HEK293 (cell line): ENCODE measurements at regions not wholly inside any gene's neighbourhood (a gene's known extent, or its start where the extent isn't known, plus 50 kb on each side); places are given as distances from the start of the nearest gene placed in this dataset.

ENCODE experiments used
- CTCF ChIA-PET: fragments of 350-600 bp; formaldehyde crosslinking; extraction: SDS; loops from one replicate; lab custom pipeline; 2021; ENCODE audit warnings: antibody characterized with exemption; lab: Yijun Ruan, JAX
- POLR2A ChIA-PET: fragments of 300-600 bp; formaldehyde crosslinking; extraction: SDS; loops from one replicate; lab custom pipeline; 2020; ENCODE audit warnings: antibody characterized with exemption, inconsistent platforms; lab: Yijun Ruan, JAX
- H3K27ac ChIP-seq: fragments of 200-500 bp; sonication (Bioruptor generic); 2 replicates; pipeline ENCODE4 v1.5.1; 2014; ENCODE audit warnings: low read depth, low read length, control low read depth, inconsistent platforms; ENCODE audit errors: extremely low read depth
- H3K36me3 ChIP-seq, 2 experiments: fragments of 200-500 bp in 1 of 2; sonication (Bioruptor generic) in 1 of 2; 1 replicate in 1 of 2; 2 replicates in 1 of 2; pipeline ENCODE4 v1.5.1; 2014 to 2017; ENCODE audit warnings: inconsistent platforms in 2 of 2, low read length in 2 of 2; ENCODE audit not compliant: control insufficient read depth in 2 of 2, insufficient read depth in 1 of 2
- H3K4me1 ChIP-seq: fragments of 200-500 bp; sonication (Bioruptor generic); 2 replicates; pipeline ENCODE4 v1.5.1; 2014; ENCODE audit warnings: mild to moderate bottlenecking, low read length, inconsistent platforms; ENCODE audit not compliant: control insufficient read depth, insufficient read depth
- H3K4me3 ChIP-seq: 2 replicates; pipeline ENCODE4 v1.5.1; 2011; ENCODE audit warnings: low read depth, mild to moderate bottlenecking, control low read depth, low read length, moderate library complexity
- H3K9me3 ChIP-seq: fragments of 200-500 bp; sonication (Bioruptor generic); 2 replicates; pipeline ENCODE4 v1.5.1; 2014; ENCODE audit warnings: low read depth, low read length, inconsistent platforms; ENCODE audit not compliant: control insufficient read depth, insufficient read depth
- MZF1 ChIP-seq: fragments of 450-650 bp; formaldehyde crosslinking; IDR thresholded peaks from 2 replicates; pipeline ENCODE4 v1.5.1; 2017; ENCODE audit warnings: missing biosample characterization, missing genetic modification characterization, borderline replicate concordance
- SCRT1 ChIP-seq: fragments of 450-650 bp; formaldehyde crosslinking; IDR thresholded peaks from 2 replicates; pipeline ENCODE4 v1.5.1; 2016; ENCODE audit warnings: missing biosample characterization, missing genetic modification characterization, borderline replicate concordance
- SCRT2 ChIP-seq: fragments of 450-650 bp; formaldehyde crosslinking; IDR thresholded peaks from 2 replicates; pipeline ENCODE4 v1.5.1; 2016; ENCODE audit warnings: missing biosample characterization, missing genetic modification characterization
- SETDB1 ChIP-seq: IDR thresholded peaks from one replicate; pipeline ENCODE4 v1.6.1; 2017; ENCODE audit warnings: mild to moderate bottlenecking, low read length, moderate library complexity, mixed read lengths; ENCODE audit not compliant: insufficient read length
- ZBTB11 ChIP-seq: fragments of 450-650 bp; formaldehyde crosslinking; conservative IDR thresholded peaks from 2 replicates; pipeline ENCODE4 v1.5.1; 2016; ENCODE audit warnings: low read depth, missing biosample characterization, missing genetic modification characterization
- ZBTB20 ChIP-seq: fragments of 450-650 bp; formaldehyde crosslinking; IDR thresholded peaks from 2 replicates; pipeline ENCODE4 v1.5.1; 2016; ENCODE audit warnings: missing biosample characterization, missing genetic modification characterization
- ZEB2 ChIP-seq: fragments of 450-650 bp; formaldehyde crosslinking; IDR thresholded peaks from 2 replicates; pipeline ENCODE4 v1.5.1; 2016; ENCODE audit warnings: missing biosample characterization, missing genetic modification characterization
- ZNF223 ChIP-seq: fragments of 450-650 bp; formaldehyde crosslinking; IDR thresholded peaks from 2 replicates; pipeline ENCODE4 v1.5.1; 2016; ENCODE audit warnings: missing biosample characterization, missing genetic modification characterization
- ZNF324 ChIP-seq: fragments of 450-650 bp; formaldehyde crosslinking; IDR thresholded peaks from 2 replicates; pipeline ENCODE4 v1.5.1; 2016; ENCODE audit warnings: missing biosample characterization, missing genetic modification characterization
- ZNF610 ChIP-seq: fragments of 450-650 bp; formaldehyde crosslinking; IDR thresholded peaks from 2 replicates; pipeline ENCODE4 v1.5.1; 2016; ENCODE audit warnings: missing biosample characterization, missing genetic modification characterization, borderline replicate concordance
- ZNF623 ChIP-seq: fragments of 450-650 bp; formaldehyde crosslinking; IDR thresholded peaks from 2 replicates; pipeline ENCODE4 v1.5.1; 2016; ENCODE audit warnings: missing biosample characterization, missing genetic modification characterization
- ZNF677 ChIP-seq: fragments of 450-650 bp; IDR thresholded peaks from 2 replicates; pipeline ENCODE4 v1.5.0; 2018; ENCODE audit warnings: missing biosample characterization, mild to moderate bottlenecking, missing genetic modification characterization, moderate library complexity
- ZNF785 ChIP-seq: fragments of 450-650 bp; formaldehyde crosslinking; IDR thresholded peaks from 2 replicates; pipeline ENCODE4 v1.5.1; 2016; ENCODE audit warnings: missing biosample characterization, missing genetic modification characterization
- ZNF791 ChIP-seq: fragments of 450-650 bp; formaldehyde crosslinking; IDR thresholded peaks from 2 replicates; pipeline ENCODE4 v1.5.1; 2016; ENCODE audit warnings: missing biosample characterization, missing genetic modification characterization
- ZNF837 ChIP-seq: fragments of 450-650 bp; formaldehyde crosslinking; IDR thresholded peaks from 2 replicates; pipeline ENCODE4 v1.5.1; 2016; ENCODE audit warnings: missing biosample characterization, missing genetic modification characterization
- ZSCAN30 ChIP-seq: fragments of 450-650 bp; IDR thresholded peaks from 2 replicates; pipeline ENCODE4 v1.5.1; 2018; ENCODE audit warnings: missing biosample characterization, mild to moderate bottlenecking, missing genetic modification characterization, moderate library complexity
- ZSCAN4 ChIP-seq: fragments of 450-650 bp; formaldehyde crosslinking; IDR thresholded peaks from 2 replicates; pipeline ENCODE4 v1.5.1; 2017; ENCODE audit warnings: missing biosample characterization, missing genetic modification characterization
- TF ChIP-seq, protein P1 (sequence below): fragments of 450-650 bp; formaldehyde crosslinking; IDR thresholded peaks from 2 replicates; pipeline ENCODE4; 2016; ENCODE audit warnings: missing biosample characterization, missing genetic modification characterization
- TF ChIP-seq, protein P2 (sequence below): sonication (generic); formaldehyde crosslinking; IDR thresholded peaks from 2 replicates; pipeline ENCODE4 v1.8.1; 2022; ENCODE audit warnings: mild to moderate bottlenecking, moderate library complexity, missing genetic modification reagents
- TF ChIP-seq, protein P3 (sequence below): fragments of 450-650 bp; formaldehyde crosslinking; IDR thresholded peaks from 2 replicates; pipeline ENCODE4 v1.5.0; 2017; ENCODE audit warnings: missing biosample characterization, missing genetic modification characterization, borderline replicate concordance
- TF ChIP-seq, protein P4 (sequence below): fragments of 450-650 bp; formaldehyde crosslinking; IDR thresholded peaks from 2 replicates; pipeline ENCODE4 v1.5.1; 2016; ENCODE audit warnings: missing biosample characterization, missing genetic modification characterization
- TF ChIP-seq, protein P5 (sequence below): fragments of 450-650 bp; formaldehyde crosslinking; IDR thresholded peaks from 2 replicates; pipeline ENCODE4 v1.5.1; 2016; ENCODE audit warnings: missing biosample characterization, missing genetic modification characterization

DNA sequence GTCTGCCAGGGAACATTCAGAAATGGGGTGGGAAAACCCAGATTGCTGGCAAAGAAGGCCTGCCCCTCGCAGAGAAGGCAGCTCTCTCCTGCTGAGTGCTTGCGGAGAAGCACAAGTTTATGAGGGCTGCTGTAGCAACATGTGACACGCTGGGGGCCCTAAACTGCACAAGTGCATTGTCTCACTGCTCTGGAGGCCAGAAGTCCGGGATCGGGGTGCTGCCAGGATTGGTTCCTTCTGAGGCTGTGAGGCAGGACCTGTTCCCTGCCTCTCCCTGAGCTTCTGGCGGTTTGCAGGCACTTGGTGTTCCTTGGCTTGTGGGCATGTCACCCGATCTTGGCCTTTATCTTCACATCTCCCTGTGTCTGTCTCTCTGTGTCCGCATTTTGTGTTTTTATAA, 75.6 kb upstream of the NEURL1B start (continued):
- TF ChIP-seq ZBTB20: 0 out of 2 replicates have a peak, but pooled peaks have one; percentile 35
- peak; percentile 63 for TF ChIP-seq SCRT2
- no peak for TF ChIP-seq ZNF677 (tag by site-specific recombination)
- no peak for TF ChIP-seq ZBTB11 (tag by site-specific recombination)
- TF ChIP-seq SCRT1 (tag by site-specific recombination): no peak

DNA sequence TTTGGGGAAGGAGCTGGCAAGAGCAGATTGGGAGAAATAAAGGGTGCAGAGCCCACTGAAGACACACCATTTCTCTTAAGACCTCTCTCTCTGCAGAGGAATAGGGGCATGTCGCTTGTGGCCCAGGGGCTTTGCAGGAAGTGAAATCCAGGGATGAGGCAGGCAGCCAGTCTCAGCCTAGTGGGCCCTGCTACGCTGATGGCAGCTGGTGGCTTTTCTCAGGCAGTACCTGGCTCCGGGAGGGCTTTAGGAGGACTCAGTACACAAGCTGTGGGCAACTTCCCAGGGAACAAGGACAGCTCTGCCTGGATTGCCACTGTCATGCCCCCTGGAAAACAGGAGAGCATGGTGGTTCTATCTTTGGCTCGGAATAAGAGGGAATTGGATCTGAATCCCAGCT, 76.2 kb upstream of the NEURL1B start:
- H3K4me1 ChIP-seq: no peaks in the 10 kb centered on the region
- no peak overlapping the region for H3K4me3 ChIP-seq
- ChIA-PET POLR2A (no interaction called here), CTCF (interaction anchor here (0.7 kb wide), 1 partner anchor 39 kb away, joined by 4 read pairs; no protein-coding TSS in a partner anchor)
- no peaks in the 10 kb centered on the region for H3K9me3 ChIP-seq
- no peaks in the 10 kb centered on the region for H3K36me3 ChIP-seq
- no peak overlapping the region for H3K27ac ChIP-seq
- TF ChIP-seq ZEB2 (tag by site-specific recombination) (no peak), MZF1 (tag by site-specific recombination) (no peak), ZNF785 (tag by site-specific recombination) (no peak), ZNF223 (tag by site-specific recombination) (no peak), ZSCAN4 (tag by site-specific recombination) (no peak), ZSCAN30 (tag by site-specific recombination) (no peak), ZNF623 (tag by site-specific recombination) (no peak), ZNF791 (tag by site-specific recombination) (no peak), SETDB1 (no peak), ZNF610 (tag by site-specific recombination) (no peak), ZNF837 (no peak), ZNF324 (no peak)
- TF ChIP-seq, protein P1, sequence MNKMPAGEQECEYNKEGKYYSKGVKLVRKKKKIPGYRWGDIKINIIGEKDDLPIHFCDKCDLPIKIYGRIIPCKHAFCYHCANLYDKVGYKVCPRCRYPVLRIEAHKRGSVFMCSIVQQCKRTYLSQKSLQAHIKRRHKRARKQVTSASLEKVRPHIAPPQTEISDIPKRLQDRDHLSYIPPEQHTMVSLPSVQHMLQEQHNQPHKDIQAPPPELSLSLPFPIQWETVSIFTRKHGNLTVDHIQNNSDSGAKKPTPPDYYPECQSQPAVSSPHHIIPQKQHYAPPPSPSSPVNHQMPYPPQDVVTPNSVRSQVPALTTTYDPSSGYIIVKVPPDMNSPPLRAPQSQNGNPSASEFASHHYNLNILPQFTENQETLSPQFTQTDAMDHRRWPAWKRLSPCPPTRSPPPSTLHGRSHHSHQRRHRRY (tag by site-specific recombination): no peak
- TF ChIP-seq, protein P2, sequence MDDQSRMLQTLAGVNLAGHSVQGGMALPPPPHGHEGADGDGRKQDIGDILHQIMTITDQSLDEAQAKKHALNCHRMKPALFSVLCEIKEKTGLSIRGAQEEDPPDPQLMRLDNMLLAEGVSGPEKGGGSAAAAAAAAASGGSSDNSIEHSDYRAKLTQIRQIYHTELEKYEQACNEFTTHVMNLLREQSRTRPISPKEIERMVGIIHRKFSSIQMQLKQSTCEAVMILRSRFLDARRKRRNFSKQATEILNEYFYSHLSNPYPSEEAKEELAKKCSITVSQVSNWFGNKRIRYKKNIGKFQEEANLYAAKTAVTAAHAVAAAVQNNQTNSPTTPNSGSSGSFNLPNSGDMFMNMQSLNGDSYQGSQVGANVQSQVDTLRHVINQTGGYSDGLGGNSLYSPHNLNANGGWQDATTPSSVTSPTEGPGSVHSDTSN (CRISPR knock-in tag): no peak
- TF ChIP-seq, protein P3, sequence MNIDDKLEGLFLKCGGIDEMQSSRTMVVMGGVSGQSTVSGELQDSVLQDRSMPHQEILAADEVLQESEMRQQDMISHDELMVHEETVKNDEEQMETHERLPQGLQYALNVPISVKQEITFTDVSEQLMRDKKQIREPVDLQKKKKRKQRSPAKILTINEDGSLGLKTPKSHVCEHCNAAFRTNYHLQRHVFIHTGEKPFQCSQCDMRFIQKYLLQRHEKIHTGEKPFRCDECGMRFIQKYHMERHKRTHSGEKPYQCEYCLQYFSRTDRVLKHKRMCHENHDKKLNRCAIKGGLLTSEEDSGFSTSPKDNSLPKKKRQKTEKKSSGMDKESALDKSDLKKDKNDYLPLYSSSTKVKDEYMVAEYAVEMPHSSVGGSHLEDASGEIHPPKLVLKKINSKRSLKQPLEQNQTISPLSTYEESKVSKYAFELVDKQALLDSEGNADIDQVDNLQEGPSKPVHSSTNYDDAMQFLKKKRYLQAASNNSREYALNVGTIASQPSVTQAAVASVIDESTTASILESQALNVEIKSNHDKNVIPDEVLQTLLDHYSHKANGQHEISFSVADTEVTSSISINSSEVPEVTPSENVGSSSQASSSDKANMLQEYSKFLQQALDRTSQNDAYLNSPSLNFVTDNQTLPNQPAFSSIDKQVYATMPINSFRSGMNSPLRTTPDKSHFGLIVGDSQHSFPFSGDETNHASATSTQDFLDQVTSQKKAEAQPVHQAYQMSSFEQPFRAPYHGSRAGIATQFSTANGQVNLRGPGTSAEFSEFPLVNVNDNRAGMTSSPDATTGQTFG (tag by site-specific recombination): no peak
- TF ChIP-seq, protein P4, sequence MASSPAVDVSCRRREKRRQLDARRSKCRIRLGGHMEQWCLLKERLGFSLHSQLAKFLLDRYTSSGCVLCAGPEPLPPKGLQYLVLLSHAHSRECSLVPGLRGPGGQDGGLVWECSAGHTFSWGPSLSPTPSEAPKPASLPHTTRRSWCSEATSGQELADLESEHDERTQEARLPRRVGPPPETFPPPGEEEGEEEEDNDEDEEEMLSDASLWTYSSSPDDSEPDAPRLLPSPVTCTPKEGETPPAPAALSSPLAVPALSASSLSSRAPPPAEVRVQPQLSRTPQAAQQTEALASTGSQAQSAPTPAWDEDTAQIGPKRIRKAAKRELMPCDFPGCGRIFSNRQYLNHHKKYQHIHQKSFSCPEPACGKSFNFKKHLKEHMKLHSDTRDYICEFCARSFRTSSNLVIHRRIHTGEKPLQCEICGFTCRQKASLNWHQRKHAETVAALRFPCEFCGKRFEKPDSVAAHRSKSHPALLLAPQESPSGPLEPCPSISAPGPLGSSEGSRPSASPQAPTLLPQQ (tag by site-specific recombination): no peak
- TF ChIP-seq, protein P5, sequence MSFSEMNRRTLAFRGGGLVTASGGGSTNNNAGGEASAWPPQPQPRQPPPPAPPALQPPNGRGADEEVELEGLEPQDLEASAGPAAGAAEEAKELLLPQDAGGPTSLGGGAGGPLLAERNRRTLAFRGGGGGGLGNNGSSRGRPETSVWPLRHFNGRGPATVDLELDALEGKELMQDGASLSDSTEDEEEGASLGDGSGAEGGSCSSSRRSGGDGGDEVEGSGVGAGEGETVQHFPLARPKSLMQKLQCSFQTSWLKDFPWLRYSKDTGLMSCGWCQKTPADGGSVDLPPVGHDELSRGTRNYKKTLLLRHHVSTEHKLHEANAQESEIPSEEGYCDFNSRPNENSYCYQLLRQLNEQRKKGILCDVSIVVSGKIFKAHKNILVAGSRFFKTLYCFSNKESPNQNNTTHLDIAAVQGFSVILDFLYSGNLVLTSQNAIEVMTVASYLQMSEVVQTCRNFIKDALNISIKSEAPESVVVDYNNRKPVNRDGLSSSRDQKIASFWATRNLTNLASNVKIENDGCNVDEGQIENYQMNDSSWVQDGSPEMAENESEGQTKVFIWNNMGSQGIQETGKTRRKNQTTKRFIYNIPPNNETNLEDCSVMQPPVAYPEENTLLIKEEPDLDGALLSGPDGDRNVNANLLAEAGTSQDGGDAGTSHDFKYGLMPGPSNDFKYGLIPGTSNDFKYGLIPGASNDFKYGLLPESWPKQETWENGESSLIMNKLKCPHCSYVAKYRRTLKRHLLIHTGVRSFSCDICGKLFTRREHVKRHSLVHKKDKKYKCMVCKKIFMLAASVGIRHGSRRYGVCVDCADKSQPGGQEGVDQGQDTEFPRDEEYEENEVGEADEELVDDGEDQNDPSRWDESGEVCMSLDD: no peak
